H1 (cell line): ENCODE measurements at regions not wholly inside any gene's neighbourhood (a gene's known extent, or its start where the extent isn't known, plus 50 kb on each side); places are given as distances from the start of the nearest gene placed in this dataset.

Source experiments
- CBX5 ChIP-seq: fragments of 300-800, 300-1000 bp; sonication (generic); IDR thresholded peaks from 2 replicates; pipeline ENCODE4 v1.7.1; 2016; ENCODE audit warnings: antibody characterized with exemption, low read length, low read depth
- JUND ChIP-seq: IDR thresholded peaks from 2 replicates; pipeline ENCODE4 v1.6.1; 2011; ENCODE audit warnings: mild to moderate bottlenecking, improper control_type of control experiment, low read length
- KDM4A ChIP-seq: IDR thresholded peaks from one replicate; pipeline ENCODE4 v1.7.1; 2012; ENCODE audit warnings: low read depth, mild to moderate bottlenecking, moderate library complexity, low read length, inconsistent platforms; ENCODE audit not compliant: severe bottlenecking
- RAD21 ChIP-seq, 2 experiments: IDR thresholded peaks in 1 of 2; conservative IDR thresholded peaks in 1 of 2; 2 replicates each; pipeline ENCODE4 v1.6.1; 2011; ENCODE audit warnings: low read depth in 2 of 2, low read length in 2 of 2, improper control_type of control experiment in 1 of 2, inconsistent platforms in 1 of 2, mild to moderate bottlenecking in 1 of 2, moderate library complexity in 1 of 2
- SP2 ChIP-seq: IDR thresholded peaks from 2 replicates; pipeline ENCODE4 v1.6.1; 2012; ENCODE audit warnings: mild to moderate bottlenecking, low read length, inconsistent platforms

DNA sequence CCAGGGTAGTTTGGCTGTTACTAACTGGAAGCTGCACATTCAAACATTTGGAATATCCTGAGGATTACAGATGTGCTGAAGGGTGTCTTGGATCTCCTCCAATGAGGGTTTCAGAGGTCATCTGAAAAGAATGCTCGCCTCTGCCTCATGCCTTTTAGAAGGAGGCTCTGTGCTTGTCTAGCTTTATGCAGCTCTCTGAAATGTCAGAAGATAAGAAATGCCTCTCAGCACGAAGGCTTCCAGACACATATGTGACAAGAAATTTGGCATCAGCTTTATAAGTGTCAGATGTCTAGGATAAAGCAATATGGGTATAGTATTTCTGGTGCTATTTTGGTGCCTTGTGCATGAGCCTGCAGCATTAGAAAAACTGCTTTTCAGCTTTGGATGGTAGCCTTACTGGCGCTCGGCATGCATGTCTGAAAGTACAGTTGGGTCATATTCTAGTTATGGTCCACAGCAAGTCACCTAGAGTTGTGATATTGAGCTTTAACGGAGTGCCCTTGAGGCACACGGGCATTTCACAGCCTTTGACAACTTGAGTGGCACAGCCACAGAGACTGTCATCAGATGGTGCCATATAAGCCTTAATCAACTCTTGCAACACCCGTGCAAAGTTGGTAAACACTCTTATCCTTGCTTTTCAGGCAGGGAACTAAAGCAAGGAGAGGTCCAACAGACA, 70.8 kb upstream of the PGRMC2 start (continued):
- no peak for TF ChIP-seq KDM4A
- TF ChIP-seq JUND = no peak
- no peak for TF ChIP-seq SP2
- TF ChIP-seq CBX5 = no peak
- TF ChIP-seq RAD21 (IDR thresholded peaks at IDR 0.05 in 1 of 2, conservative IDR thresholded peaks at IDR 0.05 in 1 of 2; ENCODE audit: low read depth in 2 of 2, low read length in 2 of 2) = no peak
